ENCODE measurements at regions not wholly inside any gene's neighbourhood (a gene's known extent, or its start where the extent isn't known, plus 50 kb on each side); places are given as distances from the start of the nearest gene placed in this dataset.

DNA sequence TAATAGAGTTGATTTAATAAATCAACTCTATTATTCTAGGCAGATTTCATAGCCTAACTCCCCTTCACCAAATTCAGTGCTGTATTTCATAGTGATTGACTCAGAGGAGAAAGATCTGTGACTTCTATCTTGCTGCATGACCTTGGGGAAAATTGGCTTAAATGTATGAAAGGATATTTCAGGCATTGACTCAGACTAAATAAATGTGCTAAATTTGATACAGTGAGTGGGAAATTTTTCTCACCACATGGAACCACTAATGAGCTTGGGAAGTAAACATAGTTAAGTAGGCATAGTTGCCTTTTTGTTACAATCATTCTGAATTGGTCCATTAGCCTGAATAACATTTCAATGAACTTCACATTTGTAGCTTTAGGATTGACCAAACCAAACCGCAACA is 89.0 kb upstream of the PRPS1L1 start (continued):
- TF ChIP-seq, protein P1, sequence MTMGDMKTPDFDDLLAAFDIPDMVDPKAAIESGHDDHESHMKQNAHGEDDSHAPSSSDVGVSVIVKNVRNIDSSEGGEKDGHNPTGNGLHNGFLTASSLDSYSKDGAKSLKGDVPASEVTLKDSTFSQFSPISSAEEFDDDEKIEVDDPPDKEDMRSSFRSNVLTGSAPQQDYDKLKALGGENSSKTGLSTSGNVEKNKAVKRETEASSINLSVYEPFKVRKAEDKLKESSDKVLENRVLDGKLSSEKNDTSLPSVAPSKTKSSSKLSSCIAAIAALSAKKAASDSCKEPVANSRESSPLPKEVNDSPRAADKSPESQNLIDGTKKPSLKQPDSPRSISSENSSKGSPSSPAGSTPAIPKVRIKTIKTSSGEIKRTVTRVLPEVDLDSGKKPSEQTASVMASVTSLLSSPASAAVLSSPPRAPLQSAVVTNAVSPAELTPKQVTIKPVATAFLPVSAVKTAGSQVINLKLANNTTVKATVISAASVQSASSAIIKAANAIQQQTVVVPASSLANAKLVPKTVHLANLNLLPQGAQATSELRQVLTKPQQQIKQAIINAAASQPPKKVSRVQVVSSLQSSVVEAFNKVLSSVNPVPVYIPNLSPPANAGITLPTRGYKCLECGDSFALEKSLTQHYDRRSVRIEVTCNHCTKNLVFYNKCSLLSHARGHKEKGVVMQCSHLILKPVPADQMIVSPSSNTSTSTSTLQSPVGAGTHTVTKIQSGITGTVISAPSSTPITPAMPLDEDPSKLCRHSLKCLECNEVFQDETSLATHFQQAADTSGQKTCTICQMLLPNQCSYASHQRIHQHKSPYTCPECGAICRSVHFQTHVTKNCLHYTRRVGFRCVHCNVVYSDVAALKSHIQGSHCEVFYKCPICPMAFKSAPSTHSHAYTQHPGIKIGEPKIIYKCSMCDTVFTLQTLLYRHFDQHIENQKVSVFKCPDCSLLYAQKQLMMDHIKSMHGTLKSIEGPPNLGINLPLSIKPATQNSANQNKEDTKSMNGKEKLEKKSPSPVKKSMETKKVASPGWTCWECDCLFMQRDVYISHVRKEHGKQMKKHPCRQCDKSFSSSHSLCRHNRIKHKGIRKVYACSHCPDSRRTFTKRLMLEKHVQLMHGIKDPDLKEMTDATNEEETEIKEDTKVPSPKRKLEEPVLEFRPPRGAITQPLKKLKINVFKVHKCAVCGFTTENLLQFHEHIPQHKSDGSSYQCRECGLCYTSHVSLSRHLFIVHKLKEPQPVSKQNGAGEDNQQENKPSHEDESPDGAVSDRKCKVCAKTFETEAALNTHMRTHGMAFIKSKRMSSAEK (CRISPR knock-in tag; IDR thresholded peaks at IDR 0.05; ENCODE audit: borderline replicate concordance), result no peak
- TF ChIP-seq GRHL2 (CRISPR knock-in tag; IDR thresholded peaks at IDR 0.05; ENCODE audit: insufficient replicate concordance, severe bottlenecking) (no peak), RELA (CRISPR knock-in tag; IDR thresholded peaks at IDR 0.05; ENCODE audit: borderline replicate concordance) (no peak), HMGA2 (CRISPR knock-in tag; IDR thresholded peaks at IDR 0.05) (no peak), NR1H2 (CRISPR knock-in tag; IDR thresholded peaks at IDR 0.05) (no peak), ZNF416 (CRISPR knock-in tag; IDR thresholded peaks at IDR 0.05) (no peak), ZBTB21 (CRISPR knock-in tag; IDR thresholded peaks at IDR 0.05; ENCODE audit: borderline replicate concordance) (no peak)
- TF ChIP-seq, protein P2, sequence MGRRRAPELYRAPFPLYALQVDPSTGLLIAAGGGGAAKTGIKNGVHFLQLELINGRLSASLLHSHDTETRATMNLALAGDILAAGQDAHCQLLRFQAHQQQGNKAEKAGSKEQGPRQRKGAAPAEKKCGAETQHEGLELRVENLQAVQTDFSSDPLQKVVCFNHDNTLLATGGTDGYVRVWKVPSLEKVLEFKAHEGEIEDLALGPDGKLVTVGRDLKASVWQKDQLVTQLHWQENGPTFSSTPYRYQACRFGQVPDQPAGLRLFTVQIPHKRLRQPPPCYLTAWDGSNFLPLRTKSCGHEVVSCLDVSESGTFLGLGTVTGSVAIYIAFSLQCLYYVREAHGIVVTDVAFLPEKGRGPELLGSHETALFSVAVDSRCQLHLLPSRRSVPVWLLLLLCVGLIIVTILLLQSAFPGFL (CRISPR knock-in tag; IDR thresholded peaks at IDR 0.05; ENCODE audit: borderline replicate concordance), result no peak

DNA sequence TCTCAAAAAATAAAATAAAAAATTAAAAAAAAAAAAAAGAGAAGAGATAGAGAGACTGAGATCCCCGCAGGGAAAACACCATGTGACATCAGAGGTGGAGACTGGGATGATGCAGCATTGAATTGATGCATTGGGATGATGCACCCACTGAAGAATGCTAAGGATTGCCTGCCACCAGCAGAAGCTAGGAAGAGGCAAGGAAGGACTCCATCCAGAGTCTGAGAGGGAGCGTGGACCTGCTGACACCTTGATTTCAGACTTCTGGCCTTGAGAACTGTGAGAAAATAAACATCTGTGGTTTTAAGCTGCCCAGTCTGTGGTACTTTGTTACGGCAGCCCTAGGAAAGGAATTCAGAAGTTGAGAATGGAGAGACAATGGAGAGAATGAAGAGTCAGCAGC is 89.8 kb upstream of the PRPS1L1 start:
- Mint-ChIP-seq H3K27me3 (ENCODE audit: low read depth) (no peaks in the 10 kb centered on the region), H3K27ac (no peak overlapping the region), H3K36me3 (no peaks in the 10 kb centered on the region), H3K9me3 (no peaks in the 10 kb centered on the region), H3K4me3 (no peak overlapping the region), H3K4me1 (no peaks in the 10 kb centered on the region)
- ATAC-seq (no peak), DNase-seq (ENCODE audit: low spot score) (no peak)
- POLR2A ChIA-PET, result no interaction called here
- CTCF ChIA-PET, result interaction anchor here (1.1 kb wide), 1 partner anchor 411 kb away, joined by 3 read pairs; no protein-coding TSS in a partner anchor
- TF ChIP-seq ZNF416 (CRISPR knock-in tag; IDR thresholded peaks at IDR 0.05), result no peak
- TF ChIP-seq NFATC4 (CRISPR knock-in tag; IDR thresholded peaks at IDR 0.05), result no peak
- TF ChIP-seq ZNF423 (CRISPR knock-in tag; IDR thresholded peaks at IDR 0.05), result no peak
- TF ChIP-seq, protein P3, sequence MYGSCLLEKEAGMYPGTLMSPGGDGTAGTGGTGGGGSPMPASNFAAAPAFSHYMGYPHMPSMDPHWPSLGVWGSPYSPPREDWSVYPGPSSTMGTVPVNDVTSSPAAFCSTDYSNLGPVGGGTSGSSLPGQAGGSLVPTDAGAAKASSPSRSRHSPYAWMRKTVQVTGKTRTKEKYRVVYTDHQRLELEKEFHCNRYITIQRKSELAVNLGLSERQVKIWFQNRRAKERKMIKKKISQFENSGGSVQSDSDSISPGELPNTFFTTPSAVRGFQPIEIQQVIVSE (CRISPR knock-in tag; IDR thresholded peaks at IDR 0.05; ENCODE audit: borderline replicate concordance), result no peak
- no peak for TF ChIP-seq TCF7 (CRISPR knock-in tag; IDR thresholded peaks at IDR 0.05; ENCODE audit: low read depth)
- TF ChIP-seq NFYB (CRISPR knock-in tag; conservative IDR thresholded peaks at IDR 0.05; ENCODE audit: low read depth), result no peak
- TF ChIP-seq, protein P4, sequence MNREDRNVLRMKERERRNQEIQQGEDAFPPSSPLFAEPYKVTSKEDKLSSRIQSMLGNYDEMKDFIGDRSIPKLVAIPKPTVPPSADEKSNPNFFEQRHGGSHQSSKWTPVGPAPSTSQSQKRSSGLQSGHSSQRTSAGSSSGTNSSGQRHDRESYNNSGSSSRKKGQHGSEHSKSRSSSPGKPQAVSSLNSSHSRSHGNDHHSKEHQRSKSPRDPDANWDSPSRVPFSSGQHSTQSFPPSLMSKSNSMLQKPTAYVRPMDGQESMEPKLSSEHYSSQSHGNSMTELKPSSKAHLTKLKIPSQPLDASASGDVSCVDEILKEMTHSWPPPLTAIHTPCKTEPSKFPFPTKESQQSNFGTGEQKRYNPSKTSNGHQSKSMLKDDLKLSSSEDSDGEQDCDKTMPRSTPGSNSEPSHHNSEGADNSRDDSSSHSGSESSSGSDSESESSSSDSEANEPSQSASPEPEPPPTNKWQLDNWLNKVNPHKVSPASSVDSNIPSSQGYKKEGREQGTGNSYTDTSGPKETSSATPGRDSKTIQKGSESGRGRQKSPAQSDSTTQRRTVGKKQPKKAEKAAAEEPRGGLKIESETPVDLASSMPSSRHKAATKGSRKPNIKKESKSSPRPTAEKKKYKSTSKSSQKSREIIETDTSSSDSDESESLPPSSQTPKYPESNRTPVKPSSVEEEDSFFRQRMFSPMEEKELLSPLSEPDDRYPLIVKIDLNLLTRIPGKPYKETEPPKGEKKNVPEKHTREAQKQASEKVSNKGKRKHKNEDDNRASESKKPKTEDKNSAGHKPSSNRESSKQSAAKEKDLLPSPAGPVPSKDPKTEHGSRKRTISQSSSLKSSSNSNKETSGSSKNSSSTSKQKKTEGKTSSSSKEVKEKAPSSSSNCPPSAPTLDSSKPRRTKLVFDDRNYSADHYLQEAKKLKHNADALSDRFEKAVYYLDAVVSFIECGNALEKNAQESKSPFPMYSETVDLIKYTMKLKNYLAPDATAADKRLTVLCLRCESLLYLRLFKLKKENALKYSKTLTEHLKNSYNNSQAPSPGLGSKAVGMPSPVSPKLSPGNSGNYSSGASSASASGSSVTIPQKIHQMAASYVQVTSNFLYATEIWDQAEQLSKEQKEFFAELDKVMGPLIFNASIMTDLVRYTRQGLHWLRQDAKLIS (CRISPR knock-in tag; IDR thresholded peaks at IDR 0.05; ENCODE audit: borderline replicate concordance), result no peak
- no peak for TF ChIP-seq ELF4 (CRISPR knock-in tag; IDR thresholded peaks at IDR 0.05; ENCODE audit: low read depth)
- TF ChIP-seq, protein P5, sequence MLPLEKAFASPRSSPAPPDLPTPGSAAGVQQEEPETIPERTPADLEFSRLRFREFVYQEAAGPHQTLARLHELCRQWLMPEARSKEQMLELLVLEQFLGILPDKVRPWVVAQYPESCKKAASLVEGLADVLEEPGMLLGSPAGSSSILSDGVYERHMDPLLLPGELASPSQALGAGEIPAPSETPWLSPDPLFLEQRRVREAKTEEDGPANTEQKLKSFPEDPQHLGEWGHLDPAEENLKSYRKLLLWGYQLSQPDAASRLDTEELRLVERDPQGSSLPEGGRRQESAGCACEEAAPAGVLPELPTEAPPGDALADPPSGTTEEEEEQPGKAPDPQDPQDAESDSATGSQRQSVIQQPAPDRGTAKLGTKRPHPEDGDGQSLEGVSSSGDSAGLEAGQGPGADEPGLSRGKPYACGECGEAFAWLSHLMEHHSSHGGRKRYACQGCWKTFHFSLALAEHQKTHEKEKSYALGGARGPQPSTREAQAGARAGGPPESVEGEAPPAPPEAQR (CRISPR knock-in tag; IDR thresholded peaks at IDR 0.05), result no peak
- TF ChIP-seq RORB (CRISPR knock-in tag; IDR thresholded peaks at IDR 0.05), result no peak
- no peak for TF ChIP-seq CBFB (CRISPR knock-in tag; IDR thresholded peaks at IDR 0.05; ENCODE audit: low read depth)
- TF ChIP-seq, protein P6, sequence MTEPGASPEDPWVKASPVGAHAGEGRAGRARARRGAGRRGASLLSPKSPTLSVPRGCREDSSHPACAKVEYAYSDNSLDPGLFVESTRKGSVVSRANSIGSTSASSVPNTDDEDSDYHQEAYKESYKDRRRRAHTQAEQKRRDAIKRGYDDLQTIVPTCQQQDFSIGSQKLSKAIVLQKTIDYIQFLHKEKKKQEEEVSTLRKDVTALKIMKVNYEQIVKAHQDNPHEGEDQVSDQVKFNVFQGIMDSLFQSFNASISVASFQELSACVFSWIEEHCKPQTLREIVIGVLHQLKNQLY (CRISPR knock-in tag; IDR thresholded peaks at IDR 0.05), result no peak
- TF ChIP-seq, protein P7, sequence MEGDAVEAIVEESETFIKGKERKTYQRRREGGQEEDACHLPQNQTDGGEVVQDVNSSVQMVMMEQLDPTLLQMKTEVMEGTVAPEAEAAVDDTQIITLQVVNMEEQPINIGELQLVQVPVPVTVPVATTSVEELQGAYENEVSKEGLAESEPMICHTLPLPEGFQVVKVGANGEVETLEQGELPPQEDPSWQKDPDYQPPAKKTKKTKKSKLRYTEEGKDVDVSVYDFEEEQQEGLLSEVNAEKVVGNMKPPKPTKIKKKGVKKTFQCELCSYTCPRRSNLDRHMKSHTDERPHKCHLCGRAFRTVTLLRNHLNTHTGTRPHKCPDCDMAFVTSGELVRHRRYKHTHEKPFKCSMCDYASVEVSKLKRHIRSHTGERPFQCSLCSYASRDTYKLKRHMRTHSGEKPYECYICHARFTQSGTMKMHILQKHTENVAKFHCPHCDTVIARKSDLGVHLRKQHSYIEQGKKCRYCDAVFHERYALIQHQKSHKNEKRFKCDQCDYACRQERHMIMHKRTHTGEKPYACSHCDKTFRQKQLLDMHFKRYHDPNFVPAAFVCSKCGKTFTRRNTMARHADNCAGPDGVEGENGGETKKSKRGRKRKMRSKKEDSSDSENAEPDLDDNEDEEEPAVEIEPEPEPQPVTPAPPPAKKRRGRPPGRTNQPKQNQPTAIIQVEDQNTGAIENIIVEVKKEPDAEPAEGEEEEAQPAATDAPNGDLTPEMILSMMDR (IDR thresholded peaks at IDR 0.05), result no peak
- no peak for TF ChIP-seq OVOL2 (CRISPR knock-in tag; IDR thresholded peaks at IDR 0.05; ENCODE audit: borderline replicate concordance)
